OCI-LY1 (cell line): ENCODE measurements at regions not wholly inside any gene's neighbourhood (a gene's known extent, or its start where the extent isn't known, plus 50 kb on each side); places are given as distances from the start of the nearest gene placed in this dataset.

Experiments used
- H2AFZ ChIP-seq: fragments of 200-600 bp; sonication (generic), shearing (Covaris generic); 2 replicates; pipeline ENCODE4 v1.6.0; 2014; ENCODE audit warnings: antibody characterized with exemption, mild to moderate bottlenecking, low read length
- H3F3A ChIP-seq: fragments of 200-600 bp; sonication (generic), shearing (Covaris generic); 2 replicates; pipeline ENCODE4 v1.6.0; 2014; ENCODE audit warnings: mild to moderate bottlenecking, antibody characterized with exemption, low read length, moderate library complexity; ENCODE audit not compliant: insufficient read depth
- H3K27ac ChIP-seq: fragments of 200-600 bp; sonication (generic); 2 replicates; pipeline ENCODE4 v1.5.1; 2014; ENCODE audit warnings: low read length, mixed run types, mild to moderate bottlenecking, low read depth; ENCODE audit not compliant: poor library complexity, severe bottlenecking
- H3K27me3 ChIP-seq: fragments of 200-600 bp; sonication (generic); 2 replicates; pipeline ENCODE4 v1.6.0; 2014; ENCODE audit warnings: antibody characterized with exemption, mild to moderate bottlenecking, low read length, moderate library complexity; ENCODE audit not compliant: insufficient read depth
- H3K36me3 ChIP-seq: fragments of 200-600 bp; sonication (generic); 2 replicates; pipeline ENCODE4 v1.6.1; 2014; ENCODE audit warnings: mild to moderate bottlenecking, antibody characterized with exemption, low read length, moderate library complexity, mixed read lengths; ENCODE audit not compliant: insufficient read depth
- H3K4me1 ChIP-seq: fragments of 200-600 bp; sonication (generic); 2 replicates; pipeline ENCODE4 v1.5.1; 2014; ENCODE audit warnings: mild to moderate bottlenecking, low read length, moderate library complexity; ENCODE audit not compliant: insufficient read depth, severe bottlenecking
- H3K4me2 ChIP-seq: fragments of 200-600 bp; sonication (generic), shearing (Covaris generic); 2 replicates; pipeline ENCODE4 v1.6.1; 2014; ENCODE audit warnings: low read length
- H3K4me3 ChIP-seq: fragments of 200-600 bp; sonication (generic); 2 replicates; pipeline ENCODE4 v1.5.1; 2014; ENCODE audit warnings: low read length, low read depth, mild to moderate bottlenecking, mixed read lengths; ENCODE audit not compliant: poor library complexity, severe bottlenecking
- H3K79me2 ChIP-seq: fragments of 200-600 bp; shearing (Covaris generic); 2 replicates; pipeline ENCODE4 v1.6.1; 2016; ENCODE audit warnings: mixed run types, low read length, mixed read lengths; ENCODE audit not compliant: insufficient read depth
- H3K9ac ChIP-seq: fragments of 200-600 bp; sonication (generic), shearing (Covaris generic); 2 replicates; pipeline ENCODE4 v1.6.1; 2014; ENCODE audit warnings: mild to moderate bottlenecking, low read length, mixed read lengths
- H3K9me2 ChIP-seq: fragments of 200-600 bp; sonication (generic), shearing (Covaris generic); 2 replicates; pipeline ENCODE4 v1.6.1; 2014; ENCODE audit warnings: low read depth, mild to moderate bottlenecking, low read length, mixed read lengths
- H3K9me3 ChIP-seq: fragments of 200-600 bp; shearing (Covaris generic); 2 replicates; pipeline ENCODE4 v1.6.1; 2014; ENCODE audit warnings: low read length, mixed read lengths
- H4K20me1 ChIP-seq: fragments of 200-600 bp; sonication (generic), shearing (Covaris generic); 2 replicates; pipeline ENCODE4 v1.6.0; 2016; ENCODE audit warnings: mild to moderate bottlenecking, low read length; ENCODE audit not compliant: insufficient read depth
- EZH2 ChIP-seq: fragments of 200-600 bp; sonication (generic), shearing (Covaris generic); IDR thresholded peaks from 2 replicates; pipeline ENCODE4 v1.8.0; 2017; ENCODE audit warnings: borderline replicate concordance, mixed run types, mild to moderate bottlenecking, antibody characterized with exemption, low read length, moderate library complexity, mixed read lengths
- TF ChIP-seq, protein P1 (sequence below): fragments of 200-600 bp; sonication (generic), shearing (Covaris generic); IDR thresholded peaks from 2 replicates; pipeline ENCODE4 v1.5.1; 2017; ENCODE audit warnings: mild to moderate bottlenecking, antibody characterized with exemption, low read length, moderate library complexity, mixed read lengths

DNA sequence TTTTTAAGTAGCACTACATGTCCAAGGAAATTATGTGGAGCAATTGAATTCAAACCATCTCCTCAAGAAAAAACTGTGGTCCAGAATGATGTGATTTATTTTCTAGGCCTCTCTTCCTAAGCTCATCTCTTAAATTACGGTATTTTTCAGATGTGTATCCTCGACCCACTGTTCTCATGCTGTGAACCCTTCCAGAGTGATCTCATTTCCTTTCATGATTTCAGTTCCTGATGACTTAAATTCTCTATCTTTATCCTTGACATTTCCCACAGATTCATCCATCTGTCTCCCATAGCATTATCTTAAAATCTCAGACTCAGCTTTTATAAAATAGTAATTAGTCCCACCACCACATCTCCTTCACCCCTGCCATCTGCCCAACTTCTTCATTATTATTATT, 117.6 kb upstream of the SPRY2 start:
- peaks cover 27% of the 10 kb centered on the region for H3K4me1 ChIP-seq
- no peaks in the 10 kb centered on the region for H3K36me3 ChIP-seq
- no peak overlapping the region for H2AFZ ChIP-seq

DNA sequence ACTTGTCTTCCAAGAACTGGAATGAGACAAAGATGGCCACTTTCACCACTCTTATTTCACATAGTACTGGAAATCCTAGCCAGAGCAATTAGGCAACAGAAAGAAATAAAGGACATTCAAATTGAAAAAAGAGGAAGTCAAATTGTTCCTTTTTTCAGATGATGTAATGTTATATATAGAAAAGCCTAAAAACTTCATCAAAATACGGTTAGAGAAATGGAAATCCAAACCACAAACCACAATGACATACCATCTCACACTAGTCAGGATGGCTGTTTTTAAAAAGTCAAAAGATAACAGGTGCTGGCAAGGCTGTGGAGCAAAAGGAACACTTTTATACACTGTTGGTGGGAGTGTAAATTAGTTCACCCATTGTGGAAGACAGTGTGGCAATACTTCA, 113.3 kb upstream of the SPRY2 start:
- Histone ChIP-seq H3F3A (no peaks in the 10 kb centered on the region), H3K9ac (no peak overlapping the region), H3K27ac (peak overlapping the region; percentile 66)

More for the DNA sequence above, 117.6 kb upstream of the SPRY2 start:
- Histone ChIP-seq H4K20me1 (no peaks in the 10 kb centered on the region), H3K27me3 (no peaks in the 10 kb centered on the region), H3K9me2 (no peaks in the 10 kb centered on the region), H3K27ac (no peak overlapping the region), H3K4me3 (no peak overlapping the region), H3K9ac (no peak overlapping the region), H3F3A (no peaks in the 10 kb centered on the region), H3K4me2 (no peak overlapping the region), H3K79me2 (no peaks in the 10 kb centered on the region), H3K9me3 (peaks cover 1% of the 10 kb centered on the region; the same call in 1 of the 2 replicates)
- TF ChIP-seq, protein P1, sequence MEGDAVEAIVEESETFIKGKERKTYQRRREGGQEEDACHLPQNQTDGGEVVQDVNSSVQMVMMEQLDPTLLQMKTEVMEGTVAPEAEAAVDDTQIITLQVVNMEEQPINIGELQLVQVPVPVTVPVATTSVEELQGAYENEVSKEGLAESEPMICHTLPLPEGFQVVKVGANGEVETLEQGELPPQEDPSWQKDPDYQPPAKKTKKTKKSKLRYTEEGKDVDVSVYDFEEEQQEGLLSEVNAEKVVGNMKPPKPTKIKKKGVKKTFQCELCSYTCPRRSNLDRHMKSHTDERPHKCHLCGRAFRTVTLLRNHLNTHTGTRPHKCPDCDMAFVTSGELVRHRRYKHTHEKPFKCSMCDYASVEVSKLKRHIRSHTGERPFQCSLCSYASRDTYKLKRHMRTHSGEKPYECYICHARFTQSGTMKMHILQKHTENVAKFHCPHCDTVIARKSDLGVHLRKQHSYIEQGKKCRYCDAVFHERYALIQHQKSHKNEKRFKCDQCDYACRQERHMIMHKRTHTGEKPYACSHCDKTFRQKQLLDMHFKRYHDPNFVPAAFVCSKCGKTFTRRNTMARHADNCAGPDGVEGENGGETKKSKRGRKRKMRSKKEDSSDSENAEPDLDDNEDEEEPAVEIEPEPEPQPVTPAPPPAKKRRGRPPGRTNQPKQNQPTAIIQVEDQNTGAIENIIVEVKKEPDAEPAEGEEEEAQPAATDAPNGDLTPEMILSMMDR = no peak
- TF ChIP-seq EZH2 = no peak

DNA sequence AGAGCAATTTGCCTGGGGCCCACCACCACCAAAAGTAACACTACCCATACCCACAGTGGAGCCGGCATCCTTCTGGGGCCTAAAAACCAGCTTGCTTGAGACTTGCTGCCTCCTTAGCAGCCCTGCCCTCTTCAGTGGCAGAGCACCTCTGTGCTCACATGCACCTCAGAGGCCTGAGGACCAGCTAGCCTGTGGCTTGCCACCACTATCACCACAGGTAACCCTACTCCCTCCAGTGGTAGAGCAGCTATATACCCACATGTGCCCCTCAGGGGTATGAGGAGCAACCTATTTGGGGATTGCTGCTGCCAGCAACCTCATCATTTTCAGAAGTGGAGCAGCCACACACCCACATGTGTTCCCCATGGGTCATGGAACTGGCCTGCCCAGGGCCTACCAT, 111.4 kb upstream of the SPRY2 start:
- no peaks in the 10 kb centered on the region for H3K27me3 ChIP-seq

More for the DNA sequence above, 113.3 kb upstream of the SPRY2 start:
- Histone ChIP-seq H2AFZ (no peak overlapping the region), H3K9me3 (peaks cover 3% of the 10 kb centered on the region; the same call in 1 of the 2 replicates), H3K79me2 (no peaks in the 10 kb centered on the region), H3K9me2 (no peaks in the 10 kb centered on the region), H3K4me1 (peaks cover 12% of the 10 kb centered on the region), H3K4me2 (no peak overlapping the region), H4K20me1 (no peaks in the 10 kb centered on the region), H3K27me3 (no peaks in the 10 kb centered on the region), H3K36me3 (no peaks in the 10 kb centered on the region), H3K4me3 (no peak overlapping the region)
- TF ChIP-seq, protein P1 = no peak
- TF ChIP-seq EZH2 = no peak

More for the DNA sequence above, 111.4 kb upstream of the SPRY2 start:
- no peak overlapping the region for H3K9ac ChIP-seq
- no peak for TF ChIP-seq EZH2
- TF ChIP-seq, protein P1 = peak; percentile 12; the same call in 1 of the 2 replicates
- H3K4me3 ChIP-seq = no peak overlapping the region
- no peak overlapping the region for H2AFZ ChIP-seq
- no peaks in the 10 kb centered on the region for H3F3A ChIP-seq
- H3K9me3 ChIP-seq = peaks cover 3% of the 10 kb centered on the region; the same call in 1 of the 2 replicates
- H3K36me3 ChIP-seq = no peaks in the 10 kb centered on the region
- H3K4me1 ChIP-seq = peaks cover 12% of the 10 kb centered on the region
- no peaks in the 10 kb centered on the region for H3K79me2 ChIP-seq
- no peaks in the 10 kb centered on the region for H3K9me2 ChIP-seq
- H3K27ac ChIP-seq = no peak overlapping the region
- no peaks in the 10 kb centered on the region for H4K20me1 ChIP-seq
- H3K4me2 ChIP-seq = no peak overlapping the region
